ENCODE measurements at regions not wholly inside any gene's neighbourhood (a gene's known extent, or its start where the extent isn't known, plus 50 kb on each side); places are given as distances from the start of the nearest gene placed in this dataset.

DNA sequence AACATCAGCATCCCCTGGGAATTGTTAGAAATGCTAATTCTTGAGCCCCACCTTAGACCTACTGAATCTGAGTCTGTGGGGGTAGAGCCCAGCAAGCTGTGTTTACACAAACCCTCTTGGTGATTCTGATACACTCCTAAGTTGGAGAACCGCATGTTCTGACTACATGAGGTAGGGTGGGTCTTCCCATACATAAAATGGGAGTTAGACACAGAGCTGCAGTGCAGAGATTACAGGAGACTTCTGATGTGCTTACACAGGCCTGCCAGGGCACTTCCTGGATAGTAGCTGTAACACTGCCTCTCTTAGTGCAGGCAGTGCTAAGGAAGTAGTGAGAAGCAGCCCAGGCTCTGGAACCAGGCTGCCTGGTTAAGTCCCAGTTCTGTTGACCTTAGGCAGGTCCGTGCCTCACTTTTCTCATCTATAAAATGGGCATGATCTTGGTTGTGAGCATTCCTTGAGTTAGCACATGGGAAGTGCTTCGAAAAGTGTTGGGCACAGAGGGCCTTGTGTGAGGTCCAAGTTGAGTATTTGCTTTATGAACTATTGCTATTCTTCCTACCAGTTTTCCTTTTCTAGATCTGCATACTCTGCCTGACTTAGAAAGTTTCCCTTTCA, 67.3 kb downstream of the GLI2 start:
- TF ChIP-seq, protein P1, sequence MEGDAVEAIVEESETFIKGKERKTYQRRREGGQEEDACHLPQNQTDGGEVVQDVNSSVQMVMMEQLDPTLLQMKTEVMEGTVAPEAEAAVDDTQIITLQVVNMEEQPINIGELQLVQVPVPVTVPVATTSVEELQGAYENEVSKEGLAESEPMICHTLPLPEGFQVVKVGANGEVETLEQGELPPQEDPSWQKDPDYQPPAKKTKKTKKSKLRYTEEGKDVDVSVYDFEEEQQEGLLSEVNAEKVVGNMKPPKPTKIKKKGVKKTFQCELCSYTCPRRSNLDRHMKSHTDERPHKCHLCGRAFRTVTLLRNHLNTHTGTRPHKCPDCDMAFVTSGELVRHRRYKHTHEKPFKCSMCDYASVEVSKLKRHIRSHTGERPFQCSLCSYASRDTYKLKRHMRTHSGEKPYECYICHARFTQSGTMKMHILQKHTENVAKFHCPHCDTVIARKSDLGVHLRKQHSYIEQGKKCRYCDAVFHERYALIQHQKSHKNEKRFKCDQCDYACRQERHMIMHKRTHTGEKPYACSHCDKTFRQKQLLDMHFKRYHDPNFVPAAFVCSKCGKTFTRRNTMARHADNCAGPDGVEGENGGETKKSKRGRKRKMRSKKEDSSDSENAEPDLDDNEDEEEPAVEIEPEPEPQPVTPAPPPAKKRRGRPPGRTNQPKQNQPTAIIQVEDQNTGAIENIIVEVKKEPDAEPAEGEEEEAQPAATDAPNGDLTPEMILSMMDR (IDR thresholded peaks at IDR 0.05) = no peak
- TF ChIP-seq TCF7 (CRISPR knock-in tag; IDR thresholded peaks at IDR 0.05; ENCODE audit: low read depth) (no peak), ATF3 (CRISPR knock-in tag; conservative IDR thresholded peaks at IDR 0.05) (no peak)
